Transverse colon (tissue), 4 donors: ENCODE measurements at regions not wholly inside any gene's neighbourhood (a gene's known extent, or its start where the extent isn't known, plus 50 kb on each side); places are given as distances from the start of the nearest gene placed in this dataset.

Experiments used
- DNase-seq: peaks from one replicate; pipeline ENCODE4 v3.0.0-alpha.2; 2019
- H3K27ac ChIP-seq, 4 donors: fragments of 200-600 bp; sonication (generic); 2 replicates each; pipeline ENCODE4 v1.5.1; 2016 to 2018; ENCODE audit warnings: inconsistent platforms in 4 of 4
- H3K27me3 ChIP-seq: fragments of 200-600 bp; sonication (generic); 2 replicates; pipeline ENCODE4 v1.5.1; 2017; ENCODE audit warnings: inconsistent platforms
- H3K36me3 ChIP-seq, 4 donors: fragments of 200-600 bp; sonication (generic); 2 replicates each; pipeline ENCODE4 v1.5.1; 2017 to 2019; ENCODE audit warnings: inconsistent platforms in 4 of 4
- H3K4me1 ChIP-seq, 4 donors: fragments of 200-600 bp; sonication (generic); 2 replicates each; pipeline ENCODE4 v1.5.1; 2017 to 2020; ENCODE audit warnings: inconsistent platforms in 4 of 4
- H3K4me3 ChIP-seq, 4 donors: fragments of 200-600 bp; sonication (generic); 1 replicate in 1 of 4; 2 replicates in 3 of 4; pipeline versions ENCODE4 v1.5.1 to v1.6.1; 2017 to 2019; ENCODE audit warnings: inconsistent platforms in 4 of 4
- H3K9me3 ChIP-seq, 2 donors: fragments of 200-600 bp; sonication (generic); 2 replicates each; pipeline ENCODE4 v1.5.1; 2017 to 2019; ENCODE audit warnings: inconsistent platforms in 2 of 2
- EP300 ChIP-seq: sonication (generic); formaldehyde crosslinking; IDR thresholded peaks from one replicate; pipeline ENCODE4 v1.6.1; 2017; ENCODE audit warnings: antibody characterized with exemption, low read depth
- POLR2A ChIP-seq: fragments of 450-650 bp; IDR thresholded peaks from one replicate; pipeline ENCODE4 v1.6.1; 2016; ENCODE audit warnings: antibody characterized with exemption, mild to moderate bottlenecking, moderate library complexity
- POLR2AphosphoS5 ChIP-seq, 3 donors: sonication (generic); formaldehyde crosslinking; IDR thresholded peaks; one replicate each; pipeline ENCODE4 v1.6.1; 2016; ENCODE audit warnings: antibody characterized with exemption in 3 of 3
- WGBS, 2 donors: methylation state at CpG; one replicate each; pipeline ENCODE4 v1.1.5; 2018; ENCODE audit warnings: low coverage in 1 of 2; 5-methylcytosine and 5-hydroxymethylcytosine counted together
- in situ Hi-C, 4 donors: fragments of 200-750 bp; cut with MboI; loops; one replicate each; pipeline versions ENCODE4 v1.15.0 to v1.15.1; 2017; ENCODE audit warnings: low sequenced_read_pairs in 3 of 4, low pct_ligation_motif_present in 1 of 4, low pct_unique_long_range_greater_than_20kb in 1 of 4
- intact Hi-C: fragments of 100-400 bp; cut with DNase I; formaldehyde crosslinking; loops from one replicate; pipeline ENCODE4 v1.15.1; 2023; ENCODE audit warnings: low total_unique reads
- TF ChIP-seq, protein P1 (sequence below), 5 experiments: fragments of 200-600 bp in 3 of 5; fragments of 450-650 bp in 2 of 5; sonication (generic) in 3 of 5; IDR thresholded peaks; 1 replicate in 2 of 5; 2 replicates in 3 of 5; pipeline ENCODE4 v1.5.1; 2016 to 2017; ENCODE audit warnings: antibody characterized with exemption in 5 of 5, inconsistent platforms in 3 of 5, mild to moderate bottlenecking in 2 of 5, moderate library complexity in 1 of 5

DNA sequence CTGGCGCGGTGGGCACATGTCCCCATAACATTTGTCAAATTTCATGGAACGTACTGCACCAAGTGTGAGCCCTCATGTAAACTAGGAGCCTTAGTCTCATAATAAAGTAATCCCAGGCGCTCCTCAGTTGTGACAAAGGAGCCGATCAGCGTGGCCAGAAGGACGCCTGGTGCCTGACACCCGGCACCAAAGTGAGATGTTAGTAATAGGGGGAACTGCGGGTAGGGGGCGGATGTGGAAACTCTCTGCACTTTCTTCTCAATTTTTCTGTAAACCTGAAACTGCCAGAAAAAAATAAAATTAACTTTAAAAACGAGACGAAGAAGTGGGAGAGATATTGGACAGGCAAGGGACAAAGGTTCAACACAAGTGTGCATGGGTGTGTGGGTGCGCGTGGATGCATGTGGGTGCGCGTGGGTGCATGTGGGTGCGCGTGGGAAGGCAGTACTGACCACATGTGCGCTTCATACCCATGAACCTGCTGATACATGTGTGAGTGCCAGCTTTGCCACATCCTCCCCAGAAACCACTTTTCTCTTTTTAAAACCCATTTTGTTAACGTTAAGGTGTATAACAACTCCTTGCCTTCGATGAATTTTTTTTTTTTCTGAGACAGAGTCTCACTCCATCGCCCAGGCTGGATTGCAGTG lies 55.4 kb upstream of the LINC01488 start:
- Histone ChIP-seq H3K36me3 (no peaks in the 10 kb centered on the region), H3K27me3 (no peaks in the 10 kb centered on the region), H3K4me3 (no peak overlapping the region), H3K27ac (no peak overlapping the region), H3K4me1 (no peaks in the 10 kb centered on the region), H3K9me3 (peaks cover 4 to 8% of the 10 kb centered on the region in 2 donors)
- in situ Hi-C loops (loop anchor here in 1 of 4 donors (25.0 kb wide), 1 partner anchor 211 kb away; the partner anchor contains the start of gene CCND1), intact Hi-C loops (no loop called here)
- TF ChIP-seq, protein P1, sequence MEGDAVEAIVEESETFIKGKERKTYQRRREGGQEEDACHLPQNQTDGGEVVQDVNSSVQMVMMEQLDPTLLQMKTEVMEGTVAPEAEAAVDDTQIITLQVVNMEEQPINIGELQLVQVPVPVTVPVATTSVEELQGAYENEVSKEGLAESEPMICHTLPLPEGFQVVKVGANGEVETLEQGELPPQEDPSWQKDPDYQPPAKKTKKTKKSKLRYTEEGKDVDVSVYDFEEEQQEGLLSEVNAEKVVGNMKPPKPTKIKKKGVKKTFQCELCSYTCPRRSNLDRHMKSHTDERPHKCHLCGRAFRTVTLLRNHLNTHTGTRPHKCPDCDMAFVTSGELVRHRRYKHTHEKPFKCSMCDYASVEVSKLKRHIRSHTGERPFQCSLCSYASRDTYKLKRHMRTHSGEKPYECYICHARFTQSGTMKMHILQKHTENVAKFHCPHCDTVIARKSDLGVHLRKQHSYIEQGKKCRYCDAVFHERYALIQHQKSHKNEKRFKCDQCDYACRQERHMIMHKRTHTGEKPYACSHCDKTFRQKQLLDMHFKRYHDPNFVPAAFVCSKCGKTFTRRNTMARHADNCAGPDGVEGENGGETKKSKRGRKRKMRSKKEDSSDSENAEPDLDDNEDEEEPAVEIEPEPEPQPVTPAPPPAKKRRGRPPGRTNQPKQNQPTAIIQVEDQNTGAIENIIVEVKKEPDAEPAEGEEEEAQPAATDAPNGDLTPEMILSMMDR (IDR thresholded peaks at IDR 0.05), result no peak
- 73 to 84% methylated on average over 6 to 22 of the region's 22 CpGs for WGBS, 2 donors
- no peak for DNase-seq

DNA sequence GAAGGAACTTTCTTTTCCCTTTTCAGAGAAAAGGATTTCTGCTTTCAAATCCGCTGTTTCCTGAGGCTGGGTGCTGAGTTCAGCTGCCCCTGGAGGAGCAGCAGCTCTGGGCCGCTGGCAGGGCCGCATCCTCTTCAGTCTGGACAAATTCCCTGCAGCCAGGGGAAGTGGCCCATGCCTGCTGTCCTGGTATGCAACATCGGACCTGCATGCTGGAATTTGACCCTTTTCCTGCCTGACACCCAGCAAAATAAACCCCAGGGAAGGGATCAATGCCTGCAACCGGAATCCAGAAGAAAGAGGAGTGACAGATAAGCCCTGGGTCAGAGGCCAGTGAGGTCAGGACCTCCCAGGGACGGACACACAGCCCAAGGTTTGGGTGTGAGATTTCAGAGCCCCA lies 54.1 kb upstream of the LINC01488 start:
- in situ Hi-C loops (loop anchor here in 1 of 4 donors (25.0 kb wide), 1 partner anchor 210 kb away; the partner anchor contains the start of gene CCND1), intact Hi-C loops (no loop called here)
- H3K27ac ChIP-seq, result no peak overlapping the region
- TF ChIP-seq POLR2A (no peak), POLR2AphosphoS5 (IDR thresholded peaks at IDR 0.05) (no peak), EP300 (no peak)
- TF ChIP-seq, protein P1 (IDR thresholded peaks at IDR 0.05), result no peak
- H3K9me3 ChIP-seq, result peaks cover 4 to 8% of the 10 kb centered on the region in 2 donors
- DNase-seq, result no peak
- H3K27me3 ChIP-seq, result no peaks in the 10 kb centered on the region
- WGBS, 2 donors, result 30 to 56% methylated on average over 2 to 6 of the region's 6 CpGs
- no peaks in the 10 kb centered on the region for H3K36me3 ChIP-seq
- H3K4me3 ChIP-seq, result no peak overlapping the region
- H3K4me1 ChIP-seq, result no peaks in the 10 kb centered on the region

DNA sequence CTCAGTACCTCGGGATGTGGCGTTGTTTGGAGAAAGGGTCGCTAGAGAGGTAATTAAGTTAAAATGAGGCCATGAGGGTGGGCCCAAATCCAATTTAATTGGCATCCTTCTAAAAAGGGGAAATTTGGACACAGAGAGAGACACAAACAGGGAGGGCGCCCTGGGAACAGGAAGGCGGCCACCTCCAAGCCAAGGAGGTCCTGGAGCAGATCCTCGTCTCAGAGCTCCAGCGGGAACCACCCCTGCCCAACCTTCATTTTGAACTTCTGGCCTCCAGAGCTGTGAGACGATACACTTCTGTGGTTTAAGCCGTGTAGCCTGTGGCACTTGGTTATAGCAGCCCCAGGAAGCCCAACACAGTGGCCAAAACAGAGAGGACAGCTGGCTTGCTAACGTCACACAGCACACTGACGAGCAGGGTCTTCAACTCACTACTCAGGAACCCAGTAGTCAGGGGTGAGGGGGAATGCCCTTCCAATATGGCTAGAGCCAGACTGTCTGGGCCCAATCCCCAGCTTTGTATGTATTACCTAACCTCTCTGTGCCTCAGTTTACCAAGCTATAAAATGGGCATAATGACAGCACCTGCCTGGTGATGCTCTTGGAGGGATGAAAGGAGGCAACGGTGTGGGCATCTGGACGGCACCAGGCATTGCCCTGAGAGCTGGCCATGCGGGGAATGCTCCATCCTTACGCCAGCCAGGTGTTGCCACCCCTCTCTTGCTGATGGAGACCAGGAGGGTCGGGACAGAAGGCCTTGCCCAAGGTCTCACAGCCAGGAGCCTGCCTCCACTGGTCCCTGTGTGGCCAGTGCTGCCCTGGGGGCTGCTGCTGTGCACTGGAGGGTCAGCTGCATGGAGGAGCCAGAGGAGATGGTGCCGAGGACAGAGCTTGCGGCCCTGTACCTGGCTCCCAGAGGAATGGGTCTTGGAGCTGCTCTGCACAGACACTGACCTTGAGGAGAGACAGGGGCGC lies 53.3 kb upstream of the LINC01488 start:
- in situ Hi-C loops (loop anchor here in 1 of 4 donors (25.0 kb wide), 1 partner anchor 209 kb away; the partner anchor contains the start of gene CCND1), intact Hi-C loops (no loop called here)
- no peaks in the 10 kb centered on the region for H3K27me3 ChIP-seq
- 80 to 83% methylated on average over 3 to 19 of the region's 19 CpGs for WGBS, 2 donors
- peaks cover 4 to 8% of the 10 kb centered on the region in 2 donors for H3K9me3 ChIP-seq
- no peak overlapping the region for H3K4me3 ChIP-seq
- H3K4me1 ChIP-seq, result no peaks in the 10 kb centered on the region
- no peak for DNase-seq
- no peaks in the 10 kb centered on the region for H3K36me3 ChIP-seq
- no peak overlapping the region for H3K27ac ChIP-seq
- TF ChIP-seq, protein P1 (IDR thresholded peaks at IDR 0.05), result no peak
- TF ChIP-seq POLR2AphosphoS5 (IDR thresholded peaks at IDR 0.05) (no peak), EP300 (no peak), POLR2A (no peak)

DNA sequence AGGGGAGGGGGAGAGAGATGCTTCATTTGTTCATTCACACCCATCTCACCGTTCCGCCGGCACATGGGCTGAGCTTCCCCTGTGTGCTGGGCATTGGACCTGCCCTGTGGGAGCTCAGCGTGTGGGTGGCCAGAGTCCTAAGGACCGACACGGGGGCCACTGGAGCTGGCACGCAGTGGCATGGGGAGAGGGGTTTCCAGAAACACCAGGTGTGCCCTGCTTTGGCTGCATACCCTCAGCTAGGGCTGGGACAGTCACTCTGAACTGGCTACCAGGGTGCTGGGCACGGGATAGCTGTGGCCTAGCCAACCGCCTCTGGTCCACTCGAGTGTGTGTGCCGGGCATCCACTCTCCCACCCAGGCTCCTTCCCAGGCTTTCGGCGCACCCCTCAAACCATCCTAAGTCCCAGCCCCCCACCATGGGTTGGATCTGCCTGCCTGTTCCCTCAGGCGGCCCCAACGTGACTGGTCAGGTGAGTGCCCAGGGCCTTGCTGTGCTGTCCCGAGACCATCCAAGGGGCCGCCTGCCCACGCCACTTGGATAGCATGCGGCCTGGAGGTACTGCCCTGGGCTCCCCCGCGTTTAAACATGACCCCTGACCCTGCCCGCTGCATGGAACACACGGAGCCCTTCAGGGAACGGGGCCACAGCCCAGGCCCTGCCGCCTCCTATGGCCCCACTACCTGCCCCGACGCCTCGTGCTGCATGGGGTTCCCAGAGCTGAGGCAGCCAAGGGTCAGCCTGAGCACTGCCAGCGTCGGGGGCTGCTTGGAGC lies 51.6 kb upstream of the LINC01488 start:
- intact Hi-C loops (no loop called here), in situ Hi-C loops (loop anchor here in 1 of 4 donors (25.0 kb wide), 1 partner anchor 207 kb away; the partner anchor contains the start of gene CCND1)
- no peaks in the 10 kb centered on the region for H3K36me3 ChIP-seq
- peaks cover under 1 to 1% of the 10 kb centered on the region in 2 donors for H3K9me3 ChIP-seq
- no peak for DNase-seq
- 92% methylated on average over 30 of the region's 30 CpGs; no CpG with 5 or more reads in 1 of the 2 donors for WGBS, 2 donors
- H3K27me3 ChIP-seq, result no peaks in the 10 kb centered on the region
- H3K27ac ChIP-seq, result no peak overlapping the region
- TF ChIP-seq POLR2A, result no peak
- no peak for TF ChIP-seq POLR2AphosphoS5 (IDR thresholded peaks at IDR 0.05)
- TF ChIP-seq, protein P1 (IDR thresholded peaks at IDR 0.05), result no peak
- TF ChIP-seq EP300, result no peak
- H3K4me1 ChIP-seq, result no peaks in the 10 kb centered on the region
- H3K4me3 ChIP-seq, result no peak overlapping the region
